Ovary (tissue), 3 donors: ENCODE measurements at regions not wholly inside any gene's neighbourhood (a gene's known extent, or its start where the extent isn't known, plus 50 kb on each side); places are given as distances from the start of the nearest gene placed in this dataset.
"Not testable (repeated sequence)": the region's sequence is repeated elsewhere in the genome, so short reads cannot be mapped to it uniquely, and the experiment has no call there.

Experiments
- POLR2A ChIP-seq: fragments of 450-650 bp; IDR thresholded peaks from one replicate; pipeline ENCODE4 v1.6.1; 2017; ENCODE audit warnings: antibody characterized with exemption, mild to moderate bottlenecking, moderate library complexity
- TF ChIP-seq, protein P1 (sequence below), 3 donors: fragments of 450-650 bp in 2 of 3; fragments of 200-600 bp in 1 of 3; IDR thresholded peaks; one replicate each; pipeline versions ENCODE4 v1.5.1 to v1.8.0; 2016 to 2022; ENCODE audit warnings: antibody characterized with exemption in 3 of 3, mild to moderate bottlenecking in 1 of 3
- donor health status: DM: no; HTN: no; CAD: no.

- TF ChIP-seq, protein P1, sequence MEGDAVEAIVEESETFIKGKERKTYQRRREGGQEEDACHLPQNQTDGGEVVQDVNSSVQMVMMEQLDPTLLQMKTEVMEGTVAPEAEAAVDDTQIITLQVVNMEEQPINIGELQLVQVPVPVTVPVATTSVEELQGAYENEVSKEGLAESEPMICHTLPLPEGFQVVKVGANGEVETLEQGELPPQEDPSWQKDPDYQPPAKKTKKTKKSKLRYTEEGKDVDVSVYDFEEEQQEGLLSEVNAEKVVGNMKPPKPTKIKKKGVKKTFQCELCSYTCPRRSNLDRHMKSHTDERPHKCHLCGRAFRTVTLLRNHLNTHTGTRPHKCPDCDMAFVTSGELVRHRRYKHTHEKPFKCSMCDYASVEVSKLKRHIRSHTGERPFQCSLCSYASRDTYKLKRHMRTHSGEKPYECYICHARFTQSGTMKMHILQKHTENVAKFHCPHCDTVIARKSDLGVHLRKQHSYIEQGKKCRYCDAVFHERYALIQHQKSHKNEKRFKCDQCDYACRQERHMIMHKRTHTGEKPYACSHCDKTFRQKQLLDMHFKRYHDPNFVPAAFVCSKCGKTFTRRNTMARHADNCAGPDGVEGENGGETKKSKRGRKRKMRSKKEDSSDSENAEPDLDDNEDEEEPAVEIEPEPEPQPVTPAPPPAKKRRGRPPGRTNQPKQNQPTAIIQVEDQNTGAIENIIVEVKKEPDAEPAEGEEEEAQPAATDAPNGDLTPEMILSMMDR (IDR thresholded peaks at IDR 0.05), result not testable (repeated sequence)
- not testable (repeated sequence) for TF ChIP-seq POLR2A
Measured at GRCh38 chr9:39791356-39791755, 435.9 kb downstream of the SPATA31A1 start.
